ENCODE measurements at regions not wholly inside any gene's neighbourhood (a gene's known extent, or its start where the extent isn't known, plus 50 kb on each side); places are given as distances from the start of the nearest gene placed in this dataset.

DNA sequence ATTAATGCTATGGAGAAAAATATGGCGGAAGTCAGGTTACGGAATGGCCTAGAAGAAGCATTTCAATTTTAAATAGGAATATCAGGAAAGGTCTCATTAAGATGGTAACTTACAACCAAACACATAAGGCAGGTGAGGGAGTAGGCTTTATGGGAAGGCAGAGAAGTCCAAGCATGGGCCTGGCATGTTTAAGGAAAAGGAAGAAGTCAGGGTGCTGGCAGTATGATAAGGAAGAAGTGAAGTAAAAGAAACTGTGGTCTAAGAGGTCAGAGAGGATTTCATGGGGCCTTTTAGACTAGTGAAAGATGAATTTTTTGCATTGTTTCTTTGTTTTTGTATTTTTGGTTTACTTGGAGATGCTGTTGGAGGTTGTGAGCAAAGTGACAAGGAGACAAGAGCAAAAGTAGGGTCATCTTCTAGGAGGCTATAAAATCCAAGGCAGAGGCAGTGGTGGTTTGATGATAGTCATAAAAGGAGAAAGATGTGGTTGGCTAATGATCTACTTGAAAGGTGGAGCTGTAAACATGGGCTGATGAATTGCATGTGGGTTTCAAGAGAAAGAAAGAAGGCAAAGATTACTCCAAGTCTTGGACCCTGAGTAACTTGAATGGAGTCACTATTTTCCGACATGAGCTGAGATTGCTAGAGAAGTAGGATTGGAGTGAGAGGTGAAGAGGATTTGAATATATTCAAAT lies 354.3 kb downstream of the GPD2 start:
- TF ChIP-seq, protein P1, sequence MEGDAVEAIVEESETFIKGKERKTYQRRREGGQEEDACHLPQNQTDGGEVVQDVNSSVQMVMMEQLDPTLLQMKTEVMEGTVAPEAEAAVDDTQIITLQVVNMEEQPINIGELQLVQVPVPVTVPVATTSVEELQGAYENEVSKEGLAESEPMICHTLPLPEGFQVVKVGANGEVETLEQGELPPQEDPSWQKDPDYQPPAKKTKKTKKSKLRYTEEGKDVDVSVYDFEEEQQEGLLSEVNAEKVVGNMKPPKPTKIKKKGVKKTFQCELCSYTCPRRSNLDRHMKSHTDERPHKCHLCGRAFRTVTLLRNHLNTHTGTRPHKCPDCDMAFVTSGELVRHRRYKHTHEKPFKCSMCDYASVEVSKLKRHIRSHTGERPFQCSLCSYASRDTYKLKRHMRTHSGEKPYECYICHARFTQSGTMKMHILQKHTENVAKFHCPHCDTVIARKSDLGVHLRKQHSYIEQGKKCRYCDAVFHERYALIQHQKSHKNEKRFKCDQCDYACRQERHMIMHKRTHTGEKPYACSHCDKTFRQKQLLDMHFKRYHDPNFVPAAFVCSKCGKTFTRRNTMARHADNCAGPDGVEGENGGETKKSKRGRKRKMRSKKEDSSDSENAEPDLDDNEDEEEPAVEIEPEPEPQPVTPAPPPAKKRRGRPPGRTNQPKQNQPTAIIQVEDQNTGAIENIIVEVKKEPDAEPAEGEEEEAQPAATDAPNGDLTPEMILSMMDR (conservative IDR thresholded peaks at IDR 0.05; ENCODE audit: low read length): no peak
- TF ChIP-seq EZH2phosphoT487 (IDR thresholded peaks at IDR 0.05; ENCODE audit: borderline replicate concordance, low read depth, low read length): no peak

Data from OCI-LY7 (cell line).